GM12891 (cell line): ENCODE measurements at regions not wholly inside any gene's neighbourhood (a gene's known extent, or its start where the extent isn't known, plus 50 kb on each side); places are given as distances from the start of the nearest gene placed in this dataset.

Experiments used
- POLR2A ChIP-seq: IDR thresholded peaks from 2 replicates; pipeline ENCODE4 v1.6.1; 2011; ENCODE audit warnings: low read depth, low read length, control low read depth
- POLR2AphosphoS5 ChIP-seq: IDR thresholded peaks from 2 replicates; pipeline ENCODE4 v1.6.1; 2011; ENCODE audit warnings: low read depth, low read length, control low read depth
- POU2F2 ChIP-seq: IDR thresholded peaks from 2 replicates; pipeline ENCODE4 v1.6.1; 2011; ENCODE audit warnings: low read depth, mild to moderate bottlenecking, control low read depth, low read length, moderate library complexity
- SPI1 ChIP-seq: IDR thresholded peaks from 2 replicates; pipeline ENCODE4 v1.6.1; 2011; ENCODE audit warnings: low read depth, low read length, control low read depth
- TAF1 ChIP-seq: IDR thresholded peaks from 2 replicates; pipeline ENCODE4 v1.6.1; 2011; ENCODE audit warnings: low read depth, low read length, control low read depth

GRCh38 chr1:187853505-187853904, 1024.8 kb downstream of the PLA2G4A start:
- TF ChIP-seq POLR2A = no peak
- no peak for TF ChIP-seq POLR2AphosphoS5
- no peak for TF ChIP-seq TAF1
- TF ChIP-seq SPI1 = no peak
- TF ChIP-seq POU2F2 = no peak
